GM12864 (cell line): ENCODE measurements at regions not wholly inside any gene's neighbourhood (a gene's known extent, or its start where the extent isn't known, plus 50 kb on each side); places are given as distances from the start of the nearest gene placed in this dataset.

Experiments used
- DNase-seq: peaks from one replicate; pipeline ENCODE4 v3.0.0-alpha.2; 2011; ENCODE audit warnings: low read depth
- H3K4me3 ChIP-seq: 2 replicates; pipeline ENCODE4 v1.5.1; 2011; ENCODE audit warnings: mild to moderate bottlenecking, low read depth, low read length, control low read depth
- CTCF ChIP-seq: IDR thresholded peaks from 2 replicates; pipeline ENCODE4 v1.5.1; 2011; ENCODE audit warnings: low read depth, mild to moderate bottlenecking, moderate library complexity, low read length, control low read depth, inconsistent platforms; ENCODE audit errors: missing control alignments

GRCh38 chr13:64662887-64663593 is 2567.1 kb downstream of the PCDH9 start:
- no peak for TF ChIP-seq CTCF
- DNase-seq, result no peak
- H3K4me3 ChIP-seq, result no peak overlapping the region

- no peak overlapping the region for H3K4me3 ChIP-seq
- TF ChIP-seq CTCF, result no peak
- no peak for DNase-seq
Measured at GRCh38 chr13:64648293-64648692, 2581.8 kb downstream of the PCDH9 start.

GRCh38 chr13:64643066-64643465 is 2587.1 kb downstream of the PCDH9 start:
- TF ChIP-seq CTCF, result no peak
- DNase-seq, result no peak
- H3K4me3 ChIP-seq, result no peak overlapping the region

GRCh38 chr13:64640002-64640401 is 2590.1 kb downstream of the PCDH9 start:
- no peak overlapping the region for H3K4me3 ChIP-seq
- DNase-seq, result no peak
- TF ChIP-seq CTCF, result no peak

GRCh38 chr13:64639206-64639605 is 2590.9 kb downstream of the PCDH9 start:
- no peak for DNase-seq
- no peak overlapping the region for H3K4me3 ChIP-seq
- no peak for TF ChIP-seq CTCF

- no peak overlapping the region for H3K4me3 ChIP-seq
- TF ChIP-seq CTCF, result no peak
- no peak for DNase-seq
Measured at GRCh38 chr13:64633948-64634347, 2596.2 kb downstream of the PCDH9 start.

GRCh38 chr13:64627654-64628053 is 2602.5 kb downstream of the PCDH9 start:
- DNase-seq, result no peak
- H3K4me3 ChIP-seq, result no peak overlapping the region
- TF ChIP-seq CTCF, result no peak
